Suppressor macrophage (primary cell): ENCODE measurements at regions not wholly inside any gene's neighbourhood (a gene's known extent, or its start where the extent isn't known, plus 50 kb on each side); places are given as distances from the start of the nearest gene placed in this dataset.
"Not testable (repeated sequence)": the region's sequence is repeated elsewhere in the genome, so short reads cannot be mapped to it uniquely, and the experiment has no call there.

ENCODE experiments used
- DNase-seq, 4 experiments: peaks; one replicate each; pipeline ENCODE4 v3.0.0-alpha.2; 2020 to 2022

- DNase-seq = no peak
Observed at GRCh38 chr4:156309031-156309430, 355.4 kb upstream of the CTSO start.

GRCh38 chr4:156303708-156304107, 350.0 kb upstream of the CTSO start:
- no peak for DNase-seq

- DNase-seq = no peak
Observed at GRCh38 chr4:156298230-156298629, 344.6 kb upstream of the CTSO start.

- DNase-seq = no peak
Observed at GRCh38 chr4:156295676-156296195, 342.1 kb upstream of the CTSO start.

GRCh38 chr4:156294577-156294976, 340.9 kb upstream of the CTSO start:
- DNase-seq = peak; percentile 19 to 53 (median 42)

- DNase-seq = peak in 2 of 4 experiments; percentile 1 to 2
Observed at GRCh38 chr4:156293657-156294297, 340.1 kb upstream of the CTSO start.

GRCh38 chr4:156291317-156291716, 337.7 kb upstream of the CTSO start:
- DNase-seq = no peak

- no peak for DNase-seq
Observed at GRCh38 chr4:156290811-156291210, 337.1 kb upstream of the CTSO start.

GRCh38 chr4:156290026-156290425, 336.4 kb upstream of the CTSO start:
- DNase-seq = not testable (repeated sequence)

GRCh38 chr4:156280686-156281085, 327.0 kb upstream of the CTSO start:
- no peak for DNase-seq

GRCh38 chr4:156265407-156265806, 311.7 kb upstream of the CTSO start:
- no peak for DNase-seq

- DNase-seq = no peak
Observed at GRCh38 chr4:156261230-156261629, 307.6 kb upstream of the CTSO start.

- DNase-seq = no peak
Observed at GRCh38 chr4:156255230-156256007, 301.8 kb upstream of the CTSO start.

- DNase-seq = no peak
Observed at GRCh38 chr4:156252358-156252921, 298.8 kb upstream of the CTSO start.

GRCh38 chr4:156251373-156252065, 297.9 kb upstream of the CTSO start:
- no peak for DNase-seq

- peak in 3 of 4 experiments; percentile 2 to 12 (median 7) for DNase-seq
Observed at GRCh38 chr4:156248917-156249316, 295.3 kb upstream of the CTSO start.

- DNase-seq = peak in 1 of 4 experiments; percentile 3
Observed at GRCh38 chr4:156247470-156247869, 293.8 kb upstream of the CTSO start.

- DNase-seq = no peak
Observed at GRCh38 chr4:156243015-156243414, 289.3 kb upstream of the CTSO start.

GRCh38 chr4:156242390-156242789, 288.7 kb upstream of the CTSO start:
- DNase-seq = no peak

GRCh38 chr4:156241896-156242295, 288.2 kb upstream of the CTSO start:
- DNase-seq = no peak

GRCh38 chr4:156238171-156238570, 284.5 kb upstream of the CTSO start:
- no peak for DNase-seq

- no peak for DNase-seq
Observed at GRCh38 chr4:156237231-156237630, 283.6 kb upstream of the CTSO start.

- no peak for DNase-seq
Observed at GRCh38 chr4:156230176-156230575, 276.5 kb upstream of the CTSO start.
